LNCaP clone FGC (cell line): ENCODE measurements at regions not wholly inside any gene's neighbourhood (a gene's known extent, or its start where the extent isn't known, plus 50 kb on each side); places are given as distances from the start of the nearest gene placed in this dataset.
"Not testable (repeated sequence)": the region's sequence is repeated elsewhere in the genome, so short reads cannot be mapped to it uniquely, and the experiment has no call there.

ENCODE experiments used
- DNase-seq: peaks from one replicate; pipeline ENCODE4 v3.0.0-alpha.2; 2011; ENCODE audit warnings: low read depth
- H3K4me3 ChIP-seq: 2 replicates; pipeline ENCODE4 v1.5.1; 2011; ENCODE audit warnings: mild to moderate bottlenecking, low read depth, low read length, control low read depth
- TF ChIP-seq, protein P1 (sequence below): IDR thresholded peaks from 2 replicates; pipeline ENCODE4 v1.5.1; 2012; ENCODE audit warnings: mild to moderate bottlenecking; ENCODE audit not compliant: control insufficient read depth, insufficient read depth; ENCODE audit errors: extremely low read depth

DNA sequence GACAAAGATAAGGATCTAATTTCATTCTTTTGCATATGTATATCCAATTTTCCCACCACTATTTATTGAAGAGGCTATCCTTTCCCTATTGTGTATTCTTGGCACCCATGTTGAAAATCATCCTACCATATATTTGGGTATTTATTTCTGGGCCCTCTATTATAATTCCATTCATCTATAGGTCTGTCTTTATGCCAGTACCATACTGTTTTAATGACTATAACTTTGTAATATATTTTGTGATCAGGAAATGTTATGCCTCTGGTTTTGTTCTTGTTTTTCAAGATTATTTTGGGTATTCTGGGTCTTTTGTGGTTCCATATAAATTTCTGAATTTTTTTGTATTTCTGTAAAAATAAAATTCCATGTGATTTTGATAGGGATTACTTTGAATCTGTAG lies 347.6 kb upstream of the SULF2 start:
- H3K4me3 ChIP-seq, result no peak overlapping the region
- DNase-seq, result no peak
- TF ChIP-seq, protein P1, sequence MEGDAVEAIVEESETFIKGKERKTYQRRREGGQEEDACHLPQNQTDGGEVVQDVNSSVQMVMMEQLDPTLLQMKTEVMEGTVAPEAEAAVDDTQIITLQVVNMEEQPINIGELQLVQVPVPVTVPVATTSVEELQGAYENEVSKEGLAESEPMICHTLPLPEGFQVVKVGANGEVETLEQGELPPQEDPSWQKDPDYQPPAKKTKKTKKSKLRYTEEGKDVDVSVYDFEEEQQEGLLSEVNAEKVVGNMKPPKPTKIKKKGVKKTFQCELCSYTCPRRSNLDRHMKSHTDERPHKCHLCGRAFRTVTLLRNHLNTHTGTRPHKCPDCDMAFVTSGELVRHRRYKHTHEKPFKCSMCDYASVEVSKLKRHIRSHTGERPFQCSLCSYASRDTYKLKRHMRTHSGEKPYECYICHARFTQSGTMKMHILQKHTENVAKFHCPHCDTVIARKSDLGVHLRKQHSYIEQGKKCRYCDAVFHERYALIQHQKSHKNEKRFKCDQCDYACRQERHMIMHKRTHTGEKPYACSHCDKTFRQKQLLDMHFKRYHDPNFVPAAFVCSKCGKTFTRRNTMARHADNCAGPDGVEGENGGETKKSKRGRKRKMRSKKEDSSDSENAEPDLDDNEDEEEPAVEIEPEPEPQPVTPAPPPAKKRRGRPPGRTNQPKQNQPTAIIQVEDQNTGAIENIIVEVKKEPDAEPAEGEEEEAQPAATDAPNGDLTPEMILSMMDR, result no peak

GRCh38 chr20:48131581-48131980 lies 346.3 kb upstream of the SULF2 start:
- DNase-seq, result no peak
- TF ChIP-seq, protein P1, result no peak
- no peak overlapping the region for H3K4me3 ChIP-seq

GRCh38 chr20:48129345-48129942 lies 344.2 kb upstream of the SULF2 start:
- DNase-seq, result no peak
- H3K4me3 ChIP-seq, result no peak overlapping the region
- TF ChIP-seq, protein P1, result no peak

GRCh38 chr20:48128436-48128835 lies 343.2 kb upstream of the SULF2 start:
- TF ChIP-seq, protein P1, result no peak
- DNase-seq, result no peak
- H3K4me3 ChIP-seq, result no peak overlapping the region

DNA sequence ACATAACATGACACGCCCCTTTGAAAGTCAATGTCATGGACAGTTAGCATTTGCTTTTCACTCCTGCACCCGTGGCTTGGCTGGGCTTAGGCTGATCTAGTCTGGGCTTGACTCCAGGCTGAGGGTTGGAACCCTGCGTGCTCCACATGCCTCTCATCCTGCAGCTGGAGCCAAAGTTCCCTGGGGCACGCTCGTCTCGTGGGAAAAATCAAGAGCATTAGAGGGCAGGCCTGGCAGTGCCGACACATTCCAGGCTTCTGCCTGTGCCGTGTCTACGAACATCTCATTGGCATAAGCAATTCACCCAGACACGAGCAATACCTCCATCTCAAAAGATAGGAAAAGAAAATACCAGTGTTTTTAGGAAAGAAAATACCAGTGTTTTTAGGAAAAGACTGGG lies 342.7 kb upstream of the SULF2 start:
- not testable (repeated sequence) for H3K4me3 ChIP-seq, DNase-seq

- H3K4me3 ChIP-seq, DNase-seq: not testable (repeated sequence)
Measured at GRCh38 chr20:48127133-48127532, 341.9 kb upstream of the SULF2 start.

DNA sequence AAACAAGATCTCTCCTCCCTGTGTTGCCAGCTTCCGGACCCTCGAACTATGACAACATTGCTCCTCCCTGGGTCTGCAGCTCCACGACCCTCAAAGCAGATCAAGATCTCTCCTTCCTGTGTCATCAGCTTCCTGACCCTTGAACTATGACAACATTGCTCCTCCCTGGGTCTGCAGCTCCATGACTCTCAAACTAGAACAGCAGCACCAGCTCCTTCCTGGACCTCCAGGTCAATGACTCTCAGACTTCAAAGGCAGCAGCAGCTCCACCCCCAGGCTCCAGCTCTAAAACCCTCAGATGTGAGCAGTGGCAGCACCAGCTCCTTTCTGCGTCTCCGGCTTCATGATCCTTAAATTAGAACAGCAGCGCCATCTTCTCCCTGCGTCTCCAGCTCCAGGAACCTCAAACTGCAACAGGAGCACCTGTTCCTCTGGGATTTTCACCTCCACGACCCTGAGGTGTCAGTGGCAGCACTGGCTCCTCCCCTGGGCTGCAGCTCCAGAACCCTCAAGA lies 341.0 kb upstream of the SULF2 start:
- DNase-seq, result no peak
- TF ChIP-seq, protein P1, result no peak
- no peak overlapping the region for H3K4me3 ChIP-seq

GRCh38 chr20:48124960-48125359 lies 339.7 kb upstream of the SULF2 start:
- H3K4me3 ChIP-seq, result no peak overlapping the region
- DNase-seq, result no peak
- TF ChIP-seq, protein P1, result no peak
